NCI-H2081 (cell line): ENCODE measurements at regions not wholly inside any gene's neighbourhood (a gene's known extent, or its start where the extent isn't known, plus 50 kb on each side); places are given as distances from the start of the nearest gene placed in this dataset.

Experiments
- DNase-seq, 2 experiments: peaks; one replicate each; lab custom pipeline; 2025; lab: John Stamatoyannopoulos, UW

- no peak for DNase-seq
Measured at GRCh38 chr4:155515444-155516075, 138.8 kb upstream of the MAP9 start.

GRCh38 chr4:155514628-155515027, 137.9 kb upstream of the MAP9 start:
- no peak for DNase-seq

- DNase-seq: no peak
Measured at GRCh38 chr4:155512817-155513216, 136.1 kb upstream of the MAP9 start.

GRCh38 chr4:155512046-155512445, 135.3 kb upstream of the MAP9 start:
- DNase-seq: no peak

- DNase-seq: no peak
Measured at GRCh38 chr4:155510771-155511170, 134.0 kb upstream of the MAP9 start.

- DNase-seq: no peak
Measured at GRCh38 chr4:155509555-155509954, 132.8 kb upstream of the MAP9 start.

- DNase-seq: no peak
Measured at GRCh38 chr4:155506745-155507144, 130.0 kb upstream of the MAP9 start.

- no peak for DNase-seq
Measured at GRCh38 chr4:155505321-155505720, 128.6 kb upstream of the MAP9 start.

GRCh38 chr4:155497306-155497705, 120.5 kb upstream of the MAP9 start:
- no peak for DNase-seq

DNA sequence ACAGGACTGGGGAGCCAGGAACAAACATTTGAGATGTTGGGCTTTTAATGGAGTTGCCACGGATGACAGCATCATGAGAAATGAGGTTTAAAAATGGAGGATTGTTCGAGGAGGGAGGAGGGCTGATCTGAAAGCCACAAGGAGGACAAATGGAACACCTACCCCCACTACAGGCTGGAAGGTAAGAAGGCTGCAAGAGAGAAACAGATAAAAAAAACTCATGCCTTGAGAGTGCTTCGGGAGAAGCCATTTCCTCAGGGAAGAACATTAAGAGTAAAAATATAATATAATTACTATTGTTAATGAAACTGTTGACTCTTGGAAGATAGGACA, 119.5 kb upstream of the MAP9 start:
- no peak for DNase-seq

- DNase-seq: no peak
Measured at GRCh38 chr4:155495572-155496293, 119.0 kb upstream of the MAP9 start.

DNA sequence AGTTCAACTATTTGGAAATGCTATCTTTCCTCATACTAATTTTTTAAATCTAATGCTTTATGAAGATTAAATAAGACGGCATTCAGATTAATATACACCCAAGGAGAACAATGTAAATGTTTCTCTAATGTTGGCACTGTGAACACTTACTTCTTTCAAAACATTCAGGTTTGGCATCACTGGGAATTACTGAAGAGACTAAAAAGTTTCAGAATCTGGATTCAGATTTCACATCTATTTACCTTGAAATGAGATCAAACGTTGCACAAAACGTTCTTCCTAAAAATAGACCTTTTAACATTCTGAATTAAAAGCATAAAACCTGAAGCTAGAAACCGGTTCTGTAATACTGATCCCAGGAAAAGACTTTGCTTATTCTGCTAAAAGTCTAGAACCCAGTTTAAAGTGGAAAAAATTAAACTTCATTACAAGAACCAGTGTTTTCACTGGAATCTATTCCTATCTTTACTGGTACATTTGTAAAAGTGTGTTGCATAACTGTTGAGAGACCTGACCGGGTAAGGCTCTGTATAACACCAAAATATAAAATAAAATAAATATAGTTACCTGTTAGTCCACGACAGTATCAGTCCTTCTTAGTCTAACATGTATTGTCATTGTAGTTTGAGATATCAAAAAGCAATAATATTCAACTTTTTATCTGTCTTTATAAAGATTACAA, 117.4 kb upstream of the MAP9 start:
- no peak for DNase-seq

- DNase-seq: no peak
Measured at GRCh38 chr4:155491336-155492120, 114.8 kb upstream of the MAP9 start.

- no peak for DNase-seq
Measured at GRCh38 chr4:155489271-155489670, 112.5 kb upstream of the MAP9 start.

- no peak for DNase-seq
Measured at GRCh38 chr4:155488691-155489090, 111.9 kb upstream of the MAP9 start.

GRCh38 chr4:155487210-155487609, 110.4 kb upstream of the MAP9 start:
- no peak for DNase-seq

GRCh38 chr4:155481150-155481549, 104.4 kb upstream of the MAP9 start:
- no peak for DNase-seq

- DNase-seq: no peak
Measured at GRCh38 chr4:155479835-155480234, 103.1 kb upstream of the MAP9 start.

GRCh38 chr4:155478336-155478835, 101.6 kb upstream of the MAP9 start:
- no peak for DNase-seq

DNA sequence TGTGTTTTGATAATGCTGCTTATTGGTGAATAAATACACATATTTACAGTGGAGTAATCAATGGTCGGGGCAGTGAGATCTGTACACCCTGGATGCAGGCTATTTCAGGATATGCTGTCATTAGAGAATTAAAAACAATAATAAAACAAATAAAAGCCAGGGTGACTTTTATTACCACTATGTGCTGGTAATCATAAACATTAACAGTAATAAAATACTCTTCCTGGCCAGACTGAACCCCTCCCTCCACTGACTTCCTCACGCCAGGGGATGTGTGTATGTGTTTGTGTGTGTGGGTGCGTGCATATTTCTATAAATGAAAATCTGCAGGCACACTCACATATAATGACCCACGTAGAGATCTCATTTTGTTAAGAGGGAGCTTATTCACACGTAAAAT, 98.0 kb upstream of the MAP9 start:
- no peak for DNase-seq

- no peak for DNase-seq
Measured at GRCh38 chr4:155473420-155474095, 96.8 kb upstream of the MAP9 start.

DNA sequence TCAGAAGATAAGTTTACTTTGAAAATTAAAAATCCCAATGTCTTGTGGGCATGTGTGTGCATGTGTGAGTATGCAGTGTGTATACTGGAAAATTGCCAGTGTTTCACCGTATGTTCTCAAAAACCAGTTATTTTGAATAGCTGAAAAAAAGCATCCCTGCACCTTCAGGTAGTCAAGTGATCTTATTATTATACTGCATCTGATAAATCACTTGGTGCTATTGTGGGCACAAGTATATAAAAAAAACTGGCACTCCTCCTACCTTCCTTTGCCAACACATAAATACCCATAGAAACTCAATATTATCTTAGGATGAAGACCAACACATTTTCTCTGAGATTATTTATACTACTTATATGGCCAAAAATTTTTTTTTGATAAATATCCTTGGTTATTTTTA, 91.5 kb upstream of the MAP9 start:
- no peak for DNase-seq
